Neural progenitor cell (in vitro differentiated cells): ENCODE measurements at regions not wholly inside any gene's neighbourhood (a gene's known extent, or its start where the extent isn't known, plus 50 kb on each side); places are given as distances from the start of the nearest gene placed in this dataset.

ENCODE experiments used
- DNase-seq: peaks from one replicate; pipeline ENCODE4 v3.0.0-alpha.2; 2016; ENCODE audit warnings: low spot score
- H2AFZ ChIP-seq: fragments of 200-600 bp; sonication (generic); replicated peaks from 2 replicates; pipeline ENCODE4 v1.6.1; 2016; ENCODE audit warnings: antibody characterized with exemption
- H3F3A ChIP-seq: fragments of 200-600 bp; sonication (generic); 2 replicates; pipeline ENCODE4 v1.6.1; 2016; ENCODE audit warnings: antibody characterized with exemption, low read depth
- H3K27ac ChIP-seq: fragments of 200-600 bp; sonication (generic); 2 replicates; pipeline ENCODE4 v1.5.1; 2016; ENCODE audit warnings: mild to moderate bottlenecking
- H3K27me3 ChIP-seq: fragments of 200-600 bp; sonication (generic); 2 replicates; pipeline ENCODE4 v1.6.1; 2016; ENCODE audit warnings: mild to moderate bottlenecking, moderate library complexity
- H3K36me3 ChIP-seq: fragments of 200-600 bp; sonication (generic); 2 replicates; pipeline ENCODE4 v1.5.1; 2016
- H3K4me1 ChIP-seq: fragments of 200-600 bp; sonication (generic); 2 replicates; pipeline ENCODE4 v1.6.1; 2016; ENCODE audit warnings: mixed run types
- H3K4me2 ChIP-seq: fragments of 200-600 bp; sonication (generic); 2 replicates; pipeline ENCODE4 v1.6.1; 2016
- H3K4me3 ChIP-seq: fragments of 200-600 bp; sonication (generic); 2 replicates; pipeline ENCODE4 v1.5.1; 2016
- H3K79me2 ChIP-seq: fragments of 200-600 bp; sonication (generic); 2 replicates; pipeline ENCODE4 v1.6.1; 2016; ENCODE audit warnings: low read depth
- H3K9ac ChIP-seq: fragments of 200-600 bp; sonication (generic); 2 replicates; pipeline ENCODE4 v1.6.1; 2016
- H3K9me3 ChIP-seq: fragments of 200-600 bp; sonication (generic); 2 replicates; pipeline ENCODE4 v1.5.1; 2016; ENCODE audit warnings: low read depth
- H4K20me1 ChIP-seq: fragments of 200-600 bp; sonication (generic); 2 replicates; pipeline ENCODE4 v1.6.1; 2016; ENCODE audit warnings: low read depth
- H3K27ac Mint-ChIP-seq: 3 replicates; pipeline ENCODE4 v1.8.0; 2021; ENCODE audit warnings: mixed read lengths
- H3K27me3 Mint-ChIP-seq: 2 replicates; pipeline ENCODE4 v1.8.0; 2022; ENCODE audit warnings: low read depth, mild to moderate bottlenecking, inconsistent platforms, moderate library complexity, mixed read lengths; ENCODE audit not compliant: insufficient read depth
- H3K36me3 Mint-ChIP-seq: 3 replicates; pipeline ENCODE4 v1.8.0; 2021; ENCODE audit warnings: mixed read lengths
- H3K4me1 Mint-ChIP-seq: 3 replicates; pipeline ENCODE4 v1.8.0; 2021; ENCODE audit warnings: mixed read lengths
- H3K4me3 Mint-ChIP-seq: 3 replicates; pipeline ENCODE4 v1.8.0; 2021; ENCODE audit warnings: mild to moderate bottlenecking, moderate library complexity, mixed read lengths
- H3K9me3 Mint-ChIP-seq: 3 replicates; pipeline ENCODE4 v1.8.0; 2020; ENCODE audit warnings: mixed read lengths
- EZH2 ChIP-seq: fragments of 200-600 bp; sonication (generic); IDR thresholded peaks from 2 replicates; pipeline ENCODE4 v1.6.1; 2017; ENCODE audit warnings: antibody characterized with exemption, mild to moderate bottlenecking, moderate library complexity
- EZH2phosphoT487 ChIP-seq: fragments of 200-600 bp; sonication (generic); IDR thresholded peaks from 2 replicates; pipeline ENCODE4 v1.6.1; 2017; ENCODE audit warnings: antibody characterized with exemption
- TF ChIP-seq, protein P1 (sequence below): fragments of 200-600 bp; sonication (generic); IDR thresholded peaks from 2 replicates; pipeline ENCODE4 v1.5.1; 2017; ENCODE audit warnings: antibody characterized with exemption, mild to moderate bottlenecking

GRCh38 chr16:17759451-17760390 lies 289.0 kb upstream of the XYLT1 start:
- Histone ChIP-seq H3K9ac (no peak overlapping the region), H3K4me1 (peaks cover 7% of the 10 kb centered on the region), H4K20me1 (no peaks in the 10 kb centered on the region), H3K4me3 (no peak overlapping the region), H3K79me2 (no peaks in the 10 kb centered on the region), H3K9me3 (no peaks in the 10 kb centered on the region), H3K27me3 (no peaks in the 10 kb centered on the region), H3F3A (no peaks in the 10 kb centered on the region), H3K4me2 (no peak overlapping the region), H3K27ac (no peak overlapping the region), H3K36me3 (no peaks in the 10 kb centered on the region), H2AFZ (no peak overlapping the region)
- Mint-ChIP-seq H3K4me3 (no peak overlapping the region), H3K9me3 (peaks cover 2% of the 10 kb centered on the region), H3K27me3 (peaks cover 2% of the 10 kb centered on the region), H3K36me3 (no peaks in the 10 kb centered on the region), H3K27ac (no peak overlapping the region), H3K4me1 (peaks cover 39% of the 10 kb centered on the region)
- TF ChIP-seq, protein P1, sequence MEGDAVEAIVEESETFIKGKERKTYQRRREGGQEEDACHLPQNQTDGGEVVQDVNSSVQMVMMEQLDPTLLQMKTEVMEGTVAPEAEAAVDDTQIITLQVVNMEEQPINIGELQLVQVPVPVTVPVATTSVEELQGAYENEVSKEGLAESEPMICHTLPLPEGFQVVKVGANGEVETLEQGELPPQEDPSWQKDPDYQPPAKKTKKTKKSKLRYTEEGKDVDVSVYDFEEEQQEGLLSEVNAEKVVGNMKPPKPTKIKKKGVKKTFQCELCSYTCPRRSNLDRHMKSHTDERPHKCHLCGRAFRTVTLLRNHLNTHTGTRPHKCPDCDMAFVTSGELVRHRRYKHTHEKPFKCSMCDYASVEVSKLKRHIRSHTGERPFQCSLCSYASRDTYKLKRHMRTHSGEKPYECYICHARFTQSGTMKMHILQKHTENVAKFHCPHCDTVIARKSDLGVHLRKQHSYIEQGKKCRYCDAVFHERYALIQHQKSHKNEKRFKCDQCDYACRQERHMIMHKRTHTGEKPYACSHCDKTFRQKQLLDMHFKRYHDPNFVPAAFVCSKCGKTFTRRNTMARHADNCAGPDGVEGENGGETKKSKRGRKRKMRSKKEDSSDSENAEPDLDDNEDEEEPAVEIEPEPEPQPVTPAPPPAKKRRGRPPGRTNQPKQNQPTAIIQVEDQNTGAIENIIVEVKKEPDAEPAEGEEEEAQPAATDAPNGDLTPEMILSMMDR, result no peak
- TF ChIP-seq EZH2 (no peak), EZH2phosphoT487 (no peak)
- DNase-seq, result no peak

DNA sequence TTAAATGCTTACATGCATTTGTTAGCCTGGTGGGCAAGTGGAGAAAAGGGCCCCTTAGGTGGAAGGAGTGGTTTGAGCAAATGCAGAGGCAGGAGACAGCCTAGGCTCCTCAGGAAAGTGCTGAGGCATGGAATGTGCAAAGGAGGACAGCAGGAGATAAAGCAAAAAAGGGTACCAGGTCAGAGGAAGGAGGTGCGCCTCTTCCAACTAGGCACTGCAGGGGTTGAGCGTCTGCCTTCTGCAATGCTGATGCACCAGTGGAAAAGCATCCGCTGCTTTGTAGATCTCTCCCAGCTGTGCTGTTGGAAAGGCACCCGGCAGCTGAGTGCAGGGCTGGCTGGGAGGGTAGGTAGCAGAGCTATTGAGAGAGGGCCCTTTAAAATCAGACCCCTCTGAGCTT lies 287.0 kb upstream of the XYLT1 start:
- Histone ChIP-seq H3K79me2 (no peaks in the 10 kb centered on the region), H2AFZ (peak overlapping the region; percentile 40), H3K27me3 (no peaks in the 10 kb centered on the region), H3K27ac (no peak overlapping the region), H3K4me3 (no peak overlapping the region), H3K9me3 (no peaks in the 10 kb centered on the region), H3F3A (no peaks in the 10 kb centered on the region), H3K4me2 (no peak overlapping the region), H3K36me3 (no peaks in the 10 kb centered on the region), H3K4me1 (peaks cover 7% of the 10 kb centered on the region), H4K20me1 (no peaks in the 10 kb centered on the region), H3K9ac (no peak overlapping the region)
- no peak for DNase-seq
- H3K27me3 Mint-ChIP-seq, result peaks cover 4% of the 10 kb centered on the region
- peaks cover 39% of the 10 kb centered on the region for H3K4me1 Mint-ChIP-seq
- no peak overlapping the region for H3K27ac Mint-ChIP-seq
- TF ChIP-seq EZH2phosphoT487 (no peak), EZH2 (no peak)
- TF ChIP-seq, protein P1, result no peak
- H3K9me3 Mint-ChIP-seq, result peaks cover 2% of the 10 kb centered on the region
- no peak overlapping the region for H3K4me3 Mint-ChIP-seq
- no peaks in the 10 kb centered on the region for H3K36me3 Mint-ChIP-seq

DNA sequence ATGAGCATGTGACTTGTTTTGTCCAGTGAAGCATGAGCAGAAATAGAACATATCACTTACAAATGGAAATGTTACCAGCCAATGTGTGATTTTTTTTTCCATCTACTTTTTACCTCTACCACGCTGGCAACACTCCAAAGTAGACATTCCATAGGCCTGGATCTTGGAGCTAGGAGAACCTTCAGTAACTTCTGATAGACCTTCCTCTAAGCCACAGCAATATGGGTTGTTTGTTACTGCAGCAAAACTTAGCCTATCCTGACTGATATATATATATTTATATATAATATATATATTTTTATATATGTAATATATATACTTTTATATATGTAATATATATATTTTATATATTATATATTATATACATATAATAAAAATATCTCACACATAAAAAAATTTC lies 284.4 kb upstream of the XYLT1 start:
- Mint-ChIP-seq H3K27me3 (peaks cover 4% of the 10 kb centered on the region), H3K4me3 (no peak overlapping the region), H3K36me3 (no peaks in the 10 kb centered on the region), H3K27ac (no peak overlapping the region), H3K4me1 (peaks cover 17% of the 10 kb centered on the region), H3K9me3 (peaks cover 2% of the 10 kb centered on the region)
- no peak overlapping the region for H3K9ac ChIP-seq
- no peak for DNase-seq
- peaks cover 7% of the 10 kb centered on the region for H3K4me1 ChIP-seq
- no peak overlapping the region for H3K4me3 ChIP-seq
- no peak overlapping the region for H3K4me2 ChIP-seq
- no peaks in the 10 kb centered on the region for H3K36me3 ChIP-seq
- H3K27me3 ChIP-seq, result no peaks in the 10 kb centered on the region
- H3K79me2 ChIP-seq, result no peaks in the 10 kb centered on the region
- no peaks in the 10 kb centered on the region for H3K9me3 ChIP-seq
- no peak overlapping the region for H2AFZ ChIP-seq
- TF ChIP-seq EZH2 (no peak), EZH2phosphoT487 (no peak)
- TF ChIP-seq, protein P1, result no peak
- no peaks in the 10 kb centered on the region for H4K20me1 ChIP-seq
- H3K27ac ChIP-seq, result no peak overlapping the region
- H3F3A ChIP-seq, result no peaks in the 10 kb centered on the region
